K562 (cell line): ENCODE measurements at regions not wholly inside any gene's neighbourhood (a gene's known extent, or its start where the extent isn't known, plus 50 kb on each side); places are given as distances from the start of the nearest gene placed in this dataset.

Experiments
- ATAC-seq: fragments of 200-7000 bp; cut with Tn5 transposase; 3 replicates; pipeline ENCODE4 v1.9.1; 2020; ENCODE audit warnings: moderate library complexity
- BruUV-seq: library from RNA; stranded (reverse); fragments of 400-500 nt; replicated peaks from 2 replicates; lab custom pipeline; 2021; lab: Mats Ljungman, UMichigan
- CTCF ChIA-PET: fragments of 300-600 bp; formaldehyde crosslinking; extraction: SDS; loops from one replicate; lab custom pipeline; 2021; ENCODE audit warnings: low intra/inter-chr PET ratio; lab: Yijun Ruan, JAX
- POLR2A ChIA-PET: fragments of 300-600, 350-650 bp; sonication (Branson Sonifier 250); formaldehyde crosslinking; extraction: SDS; loops from one replicate; lab custom pipeline; 2021; ENCODE audit warnings: antibody characterized with exemption, inconsistent platforms; lab: Yijun Ruan, JAX
- DNase-seq, 4 experiments: peaks; one replicate each; pipeline versions ENCODE4 v3.0.0 to v3.0.0-alpha.2; 2011 to 2018; ENCODE audit warnings: low spot score in 3 of 4, mixed read lengths in 3 of 4; ENCODE audit errors: extremely low read depth in 1 of 4
- FAIRE-seq: peaks from 2 replicates; lab custom pipeline; 2011; peaks lifted over from hg19 to GRCh38; lab: Jason Lieb, UNC
- H2AFZ ChIP-seq: 2 replicates; pipeline ENCODE4 v1.6.0; 2011; ENCODE audit warnings: low read depth, low read length, control low read depth, inconsistent platforms
- H3K27ac ChIP-seq: fragments of 200-600 bp; 3 replicates; pipeline ENCODE4 v1.8.0; 2011; ENCODE audit warnings: low read depth, mild to moderate bottlenecking, control low read depth, inconsistent platforms, low read length, moderate library complexity, mixed read lengths; ENCODE audit errors: extremely low read depth
- H3K27me3 ChIP-seq, 2 experiments: fragments of 300-600 bp in 1 of 2; 2 replicates in 1 of 2; 3 replicates in 1 of 2; pipeline versions ENCODE4 v1.6.0 to v1.8.0; 2011; ENCODE audit warnings: inconsistent platforms in 2 of 2, low read length in 2 of 2, mild to moderate bottlenecking in 1 of 2, mixed read lengths in 1 of 2, moderate library complexity in 1 of 2; ENCODE audit not compliant: control insufficient read depth in 2 of 2, insufficient read depth in 2 of 2
- H3K36me3 ChIP-seq: fragments of 300-600 bp; 3 replicates; pipeline ENCODE4 v1.8.0; 2011; ENCODE audit warnings: mild to moderate bottlenecking, low read length, inconsistent platforms; ENCODE audit not compliant: control insufficient read depth, insufficient read depth
- H3K4me1 ChIP-seq, 2 experiments: fragments of 200-600 bp in 1 of 2; replicated peaks in 1 of 2; 2 replicates in 1 of 2; 3 replicates in 1 of 2; pipeline versions ENCODE4 v1.5.1 to v1.8.0; 2011; ENCODE audit warnings: inconsistent platforms in 2 of 2, low read length in 2 of 2, mild to moderate bottlenecking in 1 of 2, mixed read lengths in 1 of 2, moderate library complexity in 1 of 2; ENCODE audit not compliant: control insufficient read depth in 2 of 2, insufficient read depth in 2 of 2
- H3K4me2 ChIP-seq: 2 replicates; pipeline ENCODE4 v1.6.1; 2011; ENCODE audit warnings: low read length, control low read depth, inconsistent platforms, mixed read lengths; ENCODE audit not compliant: insufficient read depth
- H3K4me3 ChIP-seq: fragments of 200-600 bp; sonication (generic), shearing (Covaris generic); 2 replicates; pipeline ENCODE4 v1.5.1; 2016; ENCODE audit warnings: control low read depth, inconsistent platforms
- H3K79me2 ChIP-seq: fragments of 200-600 bp; 3 replicates; pipeline ENCODE4 v1.8.0; 2011; ENCODE audit warnings: low read length, inconsistent platforms; ENCODE audit not compliant: control insufficient read depth, insufficient read depth
- H3K9ac ChIP-seq, 2 experiments: 2 replicates each; pipeline versions ENCODE4 v1.6.0 to v1.6.1; 2011; ENCODE audit warnings: low read depth in 2 of 2, low read length in 2 of 2, control low read depth in 1 of 2, inconsistent platforms in 1 of 2, mild to moderate bottlenecking in 1 of 2, mixed read lengths in 1 of 2; ENCODE audit not compliant: insufficient read depth in 1 of 2
- H3K9me1 ChIP-seq: one replicate; pipeline ENCODE4 v1.6.0; 2011; ENCODE audit warnings: inconsistent platforms, mild to moderate bottlenecking, low read length, moderate library complexity; ENCODE audit not compliant: control insufficient read depth, insufficient read depth
- H3K9me3 ChIP-seq: replicated peaks from 2 replicates; pipeline ENCODE4 v1.5.1; 2011; ENCODE audit warnings: low read depth, low read length, inconsistent platforms; ENCODE audit not compliant: control insufficient read depth, insufficient read depth
- H4K20me1 ChIP-seq: replicated peaks from 2 replicates; pipeline ENCODE4 v1.6.1; 2011; ENCODE audit warnings: low read length, inconsistent platforms, mixed read lengths; ENCODE audit not compliant: control insufficient read depth, insufficient read depth
- ATF1 ChIP-seq, 2 experiments: fragments of 450-650 bp in 1 of 2; IDR thresholded peaks; 2 replicates each; pipeline ENCODE4 v1.6.1; 2016; ENCODE audit warnings: missing compliant biosample characterization in 1 of 2, missing genetic modification characterization in 1 of 2
- CHD4 ChIP-seq: fragments of 200-600 bp; sonication (generic); IDR thresholded peaks from 3 replicates; pipeline ENCODE4 v1.6.1; 2012; ENCODE audit warnings: low read depth, mild to moderate bottlenecking, mixed read lengths, low read length, inconsistent platforms; ENCODE audit not compliant: insufficient read depth, insufficient replicate concordance, poor library complexity, severe bottlenecking
- CTBP1 ChIP-seq: fragments of 450-650 bp; IDR thresholded peaks from 2 replicates; pipeline ENCODE4 v1.6.1; 2016; ENCODE audit warnings: borderline replicate concordance
- JUNB ChIP-seq: fragments of 450-650 bp; formaldehyde crosslinking; conservative IDR thresholded peaks from 2 replicates; pipeline ENCODE4 v1.4.0; 2020; ENCODE audit warnings: mild to moderate bottlenecking
- KDM2B ChIP-seq: fragments of 250-450 bp; sonication (Bioruptor Pico); IDR thresholded peaks from 2 replicates; pipeline ENCODE4 v1.8.0; 2021; ENCODE audit warnings: mild to moderate bottlenecking, moderate library complexity
- NCOA6 ChIP-seq: fragments of 450-650 bp; IDR thresholded peaks from 2 replicates; pipeline ENCODE4 v1.6.1; 2017; ENCODE audit warnings: mild to moderate bottlenecking
- NFE2L1 ChIP-seq: fragments of 450-650 bp; IDR thresholded peaks from 2 replicates; pipeline ENCODE4 v1.6.1; 2016; ENCODE audit warnings: missing genetic modification characterization, low read depth, mild to moderate bottlenecking, missing compliant biosample characterization, moderate library complexity, borderline replicate concordance
- NFYB ChIP-seq: IDR thresholded peaks from 2 replicates; pipeline ENCODE4 v1.6.1; 2011; ENCODE audit warnings: mild to moderate bottlenecking, moderate library complexity; ENCODE audit not compliant: insufficient read length; ENCODE audit errors: extremely low read depth
- NONO ChIP-seq, 2 experiments: fragments of 200-400 bp in 1 of 2; fragments of 450-650 bp in 1 of 2; formaldehyde crosslinking in 1 of 2; IDR thresholded peaks; 2 replicates each; pipeline ENCODE4 v1.6.1; 2017; ENCODE audit warnings: low read depth in 2 of 2, mild to moderate bottlenecking in 2 of 2, moderate library complexity in 2 of 2, low read length in 1 of 2
- RBM39 ChIP-seq: fragments of 200-400 bp; formaldehyde crosslinking; optimal IDR thresholded peaks from 2 replicates; pipeline ENCODE3; 2018; ENCODE audit warnings: low read depth, low read length
- SAFB ChIP-seq: fragments of 200-400 bp; formaldehyde crosslinking; IDR thresholded peaks from 2 replicates; pipeline ENCODE4 v1.6.1; 2017; ENCODE audit warnings: low read depth, low read length, borderline replicate concordance
- SRF ChIP-seq, 2 experiments: fragments of 250-450, 450-650 bp in 1 of 2; sonication (Bioruptor Pico) in 1 of 2; sonication (generic) in 1 of 2; formaldehyde crosslinking; IDR thresholded peaks; 2 replicates each; pipeline versions ENCODE4 v1.5.0 to v1.5.1; 2020 to 2022; ENCODE audit warnings: mild to moderate bottlenecking in 1 of 2, missing genetic modification reagents in 1 of 2
- ZNF224 ChIP-seq: sonication (generic); formaldehyde crosslinking; IDR thresholded peaks from 2 replicates; pipeline ENCODE4 v1.8.0; 2022; ENCODE audit warnings: mild to moderate bottlenecking, missing genetic modification reagents
- ZNF507 ChIP-seq: conservative IDR thresholded peaks from 2 replicates; pipeline ENCODE4 v1.6.1; 2017; ENCODE audit warnings: missing genetic modification characterization, missing compliant biosample characterization
- ZNF644 ChIP-seq: fragments of 200-800 bp; sonication (Bioruptor generic); IDR thresholded peaks from 2 replicates; pipeline ENCODE4 v1.6.1; 2016; ENCODE audit warnings: low read depth, missing genetic modification characterization, missing compliant biosample characterization
- WGBS: fragments of 100-300 bp; shearing (Covaris generic); methylation state at CpG from one replicate; pipeline ENCODE4 v1.1.6; 2016; ENCODE audit warnings: low coverage, mixed read lengths; ENCODE audit not compliant: insufficient coverage; ENCODE audit errors: missing lambda C conversion rate; 5-methylcytosine and 5-hydroxymethylcytosine counted together
- in situ Hi-C: fragments of 300-500 bp; cut with MboI; formaldehyde crosslinking; loops from 4 replicates; pipeline ENCODE4 v1.15.0; 2018; ENCODE audit warnings: inconsistent platforms, mixed read lengths
- intact Hi-C: fragments of 100-400 bp; cut with micrococcal nuclease; formaldehyde crosslinking; loops from 2 replicates; pipeline ENCODE4 v1.14.2; 2022

GRCh38 chr9:32873131-32873530 lies 89.8 kb downstream of the TMEM215 start (continued):
- TF ChIP-seq ZNF224: no peak
- TF ChIP-seq RBM39: no peak
- TF ChIP-seq ZNF507 (tag): no peak
- no peak for TF ChIP-seq JUNB (CRISPR knock-in tag)
- no peak for TF ChIP-seq NFE2L1 (tag)
- no peak for TF ChIP-seq ZNF644 (tag)
- TF ChIP-seq CHD4: no peak

GRCh38 chr9:32873553-32873952 lies 90.2 kb downstream of the TMEM215 start:
- H3K4me1 ChIP-seq: no peaks in the 10 kb centered on the region; a peak in 2 of 5 replicates
- no peak overlapping the region for H2AFZ ChIP-seq
- CTCF ChIA-PET: no interaction called here
- H3K27me3 ChIP-seq: no peaks in the 10 kb centered on the region
- ATAC-seq (no peak), FAIRE-seq (no peak), DNase-seq (no peak)
- intact Hi-C loops: no loop called here
- BruUV-seq: no TSS peak
- H3K36me3 ChIP-seq: no peaks in the 10 kb centered on the region
- H3K79me2 ChIP-seq: no peaks in the 10 kb centered on the region
- in situ Hi-C loops: no loop called here
- H3K9ac ChIP-seq: no peak overlapping the region
- H4K20me1 ChIP-seq: no peaks in the 10 kb centered on the region
- TF ChIP-seq KDM2B (CRISPR knock-in tag) (no peak), NCOA6 (no peak), NFYB (no peak), ATF1 (CRISPR knock-in tag; IDR thresholded peaks at IDR 0.05) (no peak), ATF1 (tag; IDR thresholded peaks at IDR 0.05) (no peak), SRF (CRISPR knock-in tag; IDR thresholded peaks at IDR 0.05) (no peak), CTBP1 (no peak), SAFB (no peak), NONO (IDR thresholded peaks at IDR 0.05; ENCODE audit: low read depth in 2 of 2, low read length in 1 of 2) (no peak)
- POLR2A ChIA-PET: interaction anchor here (1.0 kb wide), 1 partner anchor 9 kb away, joined by 4 read pairs; no protein-coding TSS in a partner anchor
- 4% methylated on average over 3 of the region's 3 CpGs for WGBS
- no peak overlapping the region for H3K4me3 ChIP-seq
- H3K27ac ChIP-seq: no peak overlapping the region
- H3K9me3 ChIP-seq: no peaks in the 10 kb centered on the region
- H3K4me2 ChIP-seq: no peak overlapping the region
- no peaks in the 10 kb centered on the region for H3K9me1 ChIP-seq
